Epithelial cell of esophagus (primary cell): ENCODE measurements at regions not wholly inside any gene's neighbourhood (a gene's known extent, or its start where the extent isn't known, plus 50 kb on each side); places are given as distances from the start of the nearest gene placed in this dataset.
"Not testable (repeated sequence)": the region's sequence is repeated elsewhere in the genome, so short reads cannot be mapped to it uniquely, and the experiment has no call there.

Experiments used
- DNase-seq: peaks from one replicate; pipeline ENCODE4 v3.0.0; 2010; ENCODE audit warnings: low read depth
- H3K4me3 ChIP-seq: 2 replicates; pipeline ENCODE4 v1.5.1; 2011; ENCODE audit warnings: mild to moderate bottlenecking, low read length, control low read depth
- TF ChIP-seq, protein P1 (sequence below): IDR thresholded peaks from 2 replicates; pipeline ENCODE4 v1.5.1; 2011; ENCODE audit warnings: low read depth, mild to moderate bottlenecking, low read length, control low read depth, inconsistent platforms; ENCODE audit not compliant: insufficient read depth; ENCODE audit errors: missing control alignments

GRCh38 chr3:177449360-177450006, 252.2 kb upstream of the TBL1XR1 start:
- peak; percentile 100 for DNase-seq
- H3K4me3 ChIP-seq, result no peak overlapping the region
- TF ChIP-seq, protein P1, sequence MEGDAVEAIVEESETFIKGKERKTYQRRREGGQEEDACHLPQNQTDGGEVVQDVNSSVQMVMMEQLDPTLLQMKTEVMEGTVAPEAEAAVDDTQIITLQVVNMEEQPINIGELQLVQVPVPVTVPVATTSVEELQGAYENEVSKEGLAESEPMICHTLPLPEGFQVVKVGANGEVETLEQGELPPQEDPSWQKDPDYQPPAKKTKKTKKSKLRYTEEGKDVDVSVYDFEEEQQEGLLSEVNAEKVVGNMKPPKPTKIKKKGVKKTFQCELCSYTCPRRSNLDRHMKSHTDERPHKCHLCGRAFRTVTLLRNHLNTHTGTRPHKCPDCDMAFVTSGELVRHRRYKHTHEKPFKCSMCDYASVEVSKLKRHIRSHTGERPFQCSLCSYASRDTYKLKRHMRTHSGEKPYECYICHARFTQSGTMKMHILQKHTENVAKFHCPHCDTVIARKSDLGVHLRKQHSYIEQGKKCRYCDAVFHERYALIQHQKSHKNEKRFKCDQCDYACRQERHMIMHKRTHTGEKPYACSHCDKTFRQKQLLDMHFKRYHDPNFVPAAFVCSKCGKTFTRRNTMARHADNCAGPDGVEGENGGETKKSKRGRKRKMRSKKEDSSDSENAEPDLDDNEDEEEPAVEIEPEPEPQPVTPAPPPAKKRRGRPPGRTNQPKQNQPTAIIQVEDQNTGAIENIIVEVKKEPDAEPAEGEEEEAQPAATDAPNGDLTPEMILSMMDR, result no peak

- no peak overlapping the region for H3K4me3 ChIP-seq
- TF ChIP-seq, protein P1, result no peak
- no peak for DNase-seq
These were observed 254.0 kb upstream of the TBL1XR1 start for GRCh38 chr3:177451301-177451750.

GRCh38 chr3:177451864-177452830, 254.9 kb upstream of the TBL1XR1 start:
- H3K4me3 ChIP-seq, result no peak overlapping the region
- peak; percentile 99 for DNase-seq
- TF ChIP-seq, protein P1, result no peak

DNA sequence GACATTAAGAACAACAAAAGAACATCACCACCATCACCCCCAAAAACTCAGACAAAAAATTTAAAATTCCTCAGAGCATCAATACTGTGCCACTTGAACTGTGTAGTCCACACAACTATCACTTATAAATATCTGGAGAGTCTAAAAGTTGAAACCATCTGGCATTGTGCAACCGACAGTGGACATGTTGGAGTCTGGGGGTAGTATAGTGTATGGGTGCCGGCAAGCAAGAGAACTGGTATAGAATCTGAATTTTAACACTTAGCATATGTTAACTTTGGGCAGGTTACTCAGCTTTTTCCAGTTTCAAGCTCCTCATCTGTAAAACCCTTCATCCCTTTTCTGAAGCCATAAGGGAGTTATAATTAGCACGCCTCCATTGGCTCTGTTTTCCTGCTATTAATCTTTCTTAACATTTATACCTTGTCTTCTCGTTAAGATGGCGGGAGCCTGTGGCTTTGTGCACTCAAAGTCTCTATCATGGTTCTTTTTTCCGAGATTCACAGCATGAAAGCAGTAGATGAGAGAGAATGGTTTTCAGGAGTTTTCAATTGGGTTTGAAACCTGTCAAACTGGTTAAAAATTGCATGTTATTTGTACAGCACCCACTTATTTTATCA, 255.7 kb upstream of the TBL1XR1 start:
- TF ChIP-seq, protein P1, result no peak
- H3K4me3 ChIP-seq, result no peak overlapping the region
- no peak for DNase-seq

DNA sequence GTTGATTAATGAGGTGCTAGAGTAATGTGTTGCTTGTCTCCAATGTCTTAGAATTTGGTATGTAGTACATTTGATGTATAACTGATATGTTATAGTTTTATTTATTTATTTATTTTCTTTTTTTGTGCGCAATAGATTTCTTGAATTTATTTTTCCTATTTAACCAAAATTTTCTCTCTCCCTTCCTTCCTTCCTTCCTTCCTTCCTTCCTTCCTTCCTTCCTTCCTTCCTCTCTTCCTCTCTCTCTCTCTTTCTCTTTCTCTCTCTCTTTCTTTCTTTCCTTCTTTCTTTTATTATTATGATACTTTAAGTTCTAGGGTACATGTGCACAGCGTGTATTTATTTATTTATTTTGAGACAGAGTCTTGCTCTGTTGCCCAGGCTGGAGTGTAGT, 256.2 kb upstream of the TBL1XR1 start:
- TF ChIP-seq, protein P1, result no peak
- DNase-seq, result no peak
- no peak overlapping the region for H3K4me3 ChIP-seq

DNA sequence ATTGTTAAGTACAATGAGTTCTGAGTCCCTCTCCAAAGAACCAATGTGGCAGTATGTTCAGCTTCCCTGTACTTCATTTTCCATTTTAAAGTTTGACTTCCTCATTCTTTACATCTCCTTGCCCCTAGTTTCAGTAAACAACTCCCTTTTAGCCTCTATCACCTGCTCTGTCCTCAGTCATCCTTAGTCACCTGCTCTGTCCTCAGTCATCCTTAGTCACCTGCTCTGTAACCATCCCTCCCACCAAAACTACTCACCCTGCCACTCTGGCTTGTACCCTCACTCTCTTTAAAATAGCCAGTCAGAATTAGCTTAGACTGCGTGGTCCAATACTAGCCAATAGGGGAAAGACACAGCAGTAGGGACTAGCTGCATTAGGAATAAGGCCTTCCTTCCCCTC, 259.9 kb upstream of the TBL1XR1 start:
- not testable (repeated sequence) for H3K4me3 ChIP-seq
- DNase-seq, result peak; percentile 58

- peak; percentile 69 for DNase-seq
- TF ChIP-seq, protein P1, result no peak
- no peak overlapping the region for H3K4me3 ChIP-seq
These were observed 262.1 kb upstream of the TBL1XR1 start for GRCh38 chr3:177459401-177459800.
